ENCODE measurements at regions not wholly inside any gene's neighbourhood (a gene's known extent, or its start where the extent isn't known, plus 50 kb on each side); places are given as distances from the start of the nearest gene placed in this dataset.

DNA sequence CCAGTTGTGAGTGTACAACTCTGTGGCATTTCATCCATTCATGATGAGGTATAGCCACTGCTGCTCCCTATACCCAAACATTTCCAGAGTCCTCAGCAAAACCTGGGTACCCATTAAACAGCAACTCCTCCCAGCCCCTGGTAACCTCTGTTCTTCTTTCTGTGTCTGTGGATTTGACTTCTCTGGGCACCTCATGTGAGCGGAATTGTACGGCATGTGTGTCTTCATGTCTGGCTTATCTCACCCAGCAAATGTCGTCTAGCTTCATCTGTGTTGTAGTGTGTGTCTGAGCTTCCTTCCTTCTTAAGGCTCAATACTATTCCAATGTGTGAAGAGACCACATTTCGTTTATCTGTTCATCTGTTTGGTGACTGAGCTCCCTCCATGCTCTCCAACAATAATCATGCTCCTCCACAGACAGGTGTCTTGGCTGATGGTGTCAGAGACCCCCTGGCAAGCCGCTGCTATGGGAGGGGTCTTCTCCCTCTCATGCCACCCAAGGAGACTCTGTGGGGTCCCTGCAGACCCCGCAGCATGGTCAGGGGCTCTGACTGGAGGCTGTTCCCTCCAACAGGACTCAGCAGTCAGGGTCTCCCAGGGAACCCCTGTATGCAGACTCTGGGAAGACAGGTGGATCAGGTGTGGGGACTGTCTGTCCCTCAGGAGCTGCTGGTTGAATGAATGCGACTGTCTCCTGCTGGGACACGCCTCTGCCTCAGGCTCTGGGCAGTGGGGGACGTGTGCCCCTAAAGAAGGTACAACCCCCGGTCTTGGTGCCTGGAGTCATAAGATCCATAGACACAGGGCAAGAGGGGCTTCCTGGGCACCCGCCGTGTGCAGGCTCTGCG lies 52.7 kb downstream of the SMIM38 start:
- Histone ChIP-seq H3K4me1 (ENCODE audit: control insufficient read depth, insufficient read depth, low read length) (no peaks in the 10 kb centered on the region), H3K27ac (ENCODE audit: low read depth, low read length) (no peak overlapping the region), H3K36me3 (ENCODE audit: control insufficient read depth, insufficient read depth, low read length) (no peaks in the 10 kb centered on the region), H3K27me3 (ENCODE audit: control insufficient read depth, insufficient read depth, low read length, poor library complexity, severe bottlenecking) (no peaks in the 10 kb centered on the region), H3K9ac (ENCODE audit: extremely low read depth, low read length, poor library complexity, severe bottlenecking) (no peak overlapping the region), H3K4me3 (ENCODE audit: low read length) (no peak overlapping the region), H3K9me3 (ENCODE audit: control insufficient read depth, low read length) (no peaks in the 10 kb centered on the region)
- TF ChIP-seq, protein P1, sequence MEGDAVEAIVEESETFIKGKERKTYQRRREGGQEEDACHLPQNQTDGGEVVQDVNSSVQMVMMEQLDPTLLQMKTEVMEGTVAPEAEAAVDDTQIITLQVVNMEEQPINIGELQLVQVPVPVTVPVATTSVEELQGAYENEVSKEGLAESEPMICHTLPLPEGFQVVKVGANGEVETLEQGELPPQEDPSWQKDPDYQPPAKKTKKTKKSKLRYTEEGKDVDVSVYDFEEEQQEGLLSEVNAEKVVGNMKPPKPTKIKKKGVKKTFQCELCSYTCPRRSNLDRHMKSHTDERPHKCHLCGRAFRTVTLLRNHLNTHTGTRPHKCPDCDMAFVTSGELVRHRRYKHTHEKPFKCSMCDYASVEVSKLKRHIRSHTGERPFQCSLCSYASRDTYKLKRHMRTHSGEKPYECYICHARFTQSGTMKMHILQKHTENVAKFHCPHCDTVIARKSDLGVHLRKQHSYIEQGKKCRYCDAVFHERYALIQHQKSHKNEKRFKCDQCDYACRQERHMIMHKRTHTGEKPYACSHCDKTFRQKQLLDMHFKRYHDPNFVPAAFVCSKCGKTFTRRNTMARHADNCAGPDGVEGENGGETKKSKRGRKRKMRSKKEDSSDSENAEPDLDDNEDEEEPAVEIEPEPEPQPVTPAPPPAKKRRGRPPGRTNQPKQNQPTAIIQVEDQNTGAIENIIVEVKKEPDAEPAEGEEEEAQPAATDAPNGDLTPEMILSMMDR (conservative IDR thresholded peaks at IDR 0.05): no peak
- no peaks in the 10 kb centered on the region for H3K36me3 Mint-ChIP-seq (ENCODE audit: low read depth)
- peaks cover 3% of the 10 kb centered on the region for H3K9me3 Mint-ChIP-seq
- 91 to 94% methylated on average over 11 to 13 of the region's 13 CpGs for WGBS, 2 experiments (ENCODE audit: insufficient coverage in 1 of 2, insufficient read length in 1 of 2)
- H3K4me3 Mint-ChIP-seq: no peak overlapping the region
- H3K27ac Mint-ChIP-seq: no peak overlapping the region
- no peaks in the 10 kb centered on the region for H3K4me1 Mint-ChIP-seq
- peak; percentile 30 for DNase-seq
- no peaks in the 10 kb centered on the region for H3K27me3 Mint-ChIP-seq (ENCODE audit: insufficient read depth)

DNA sequence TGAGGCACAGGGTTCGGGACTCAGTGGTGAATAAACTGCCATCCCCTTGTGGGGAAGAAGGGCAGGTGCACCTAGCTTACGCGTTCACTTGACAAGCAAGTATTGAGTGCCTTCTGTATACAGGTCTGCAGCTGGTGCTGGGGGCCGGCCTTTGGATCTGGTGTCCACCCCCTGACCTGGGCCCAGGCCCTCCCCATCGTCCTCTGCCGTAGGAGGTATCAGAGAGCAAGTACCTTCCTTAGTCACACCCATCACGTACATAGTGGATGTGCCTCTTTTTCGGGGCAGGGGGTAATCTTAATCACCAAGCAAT lies 53.3 kb downstream of the SMIM38 start:
- TF ChIP-seq, protein P1 (conservative IDR thresholded peaks at IDR 0.05): peak; percentile 46
- peak; percentile 11 for DNase-seq
- Histone ChIP-seq H3K36me3 (ENCODE audit: control insufficient read depth, insufficient read depth, low read length) (no peaks in the 10 kb centered on the region), H3K4me3 (ENCODE audit: low read length) (no peak overlapping the region), H3K9ac (ENCODE audit: extremely low read depth, low read length, poor library complexity, severe bottlenecking) (no peak overlapping the region), H3K27ac (ENCODE audit: low read depth, low read length) (no peak overlapping the region), H3K27me3 (ENCODE audit: control insufficient read depth, insufficient read depth, low read length, poor library complexity, severe bottlenecking) (no peaks in the 10 kb centered on the region), H3K9me3 (ENCODE audit: control insufficient read depth, low read length) (no peaks in the 10 kb centered on the region), H3K4me1 (ENCODE audit: control insufficient read depth, insufficient read depth, low read length) (no peaks in the 10 kb centered on the region)
- WGBS, 2 experiments (ENCODE audit: insufficient coverage in 1 of 2, insufficient read length in 1 of 2): 93 to 94% methylated on average over 6 to 8 of the region's 8 CpGs
- no peak overlapping the region for H3K27ac Mint-ChIP-seq
- H3K9me3 Mint-ChIP-seq: peaks cover 3% of the 10 kb centered on the region
- no peaks in the 10 kb centered on the region for H3K36me3 Mint-ChIP-seq (ENCODE audit: low read depth)
- no peak overlapping the region for H3K4me3 Mint-ChIP-seq
- H3K27me3 Mint-ChIP-seq (ENCODE audit: insufficient read depth): no peaks in the 10 kb centered on the region
- no peaks in the 10 kb centered on the region for H3K4me1 Mint-ChIP-seq

DNA sequence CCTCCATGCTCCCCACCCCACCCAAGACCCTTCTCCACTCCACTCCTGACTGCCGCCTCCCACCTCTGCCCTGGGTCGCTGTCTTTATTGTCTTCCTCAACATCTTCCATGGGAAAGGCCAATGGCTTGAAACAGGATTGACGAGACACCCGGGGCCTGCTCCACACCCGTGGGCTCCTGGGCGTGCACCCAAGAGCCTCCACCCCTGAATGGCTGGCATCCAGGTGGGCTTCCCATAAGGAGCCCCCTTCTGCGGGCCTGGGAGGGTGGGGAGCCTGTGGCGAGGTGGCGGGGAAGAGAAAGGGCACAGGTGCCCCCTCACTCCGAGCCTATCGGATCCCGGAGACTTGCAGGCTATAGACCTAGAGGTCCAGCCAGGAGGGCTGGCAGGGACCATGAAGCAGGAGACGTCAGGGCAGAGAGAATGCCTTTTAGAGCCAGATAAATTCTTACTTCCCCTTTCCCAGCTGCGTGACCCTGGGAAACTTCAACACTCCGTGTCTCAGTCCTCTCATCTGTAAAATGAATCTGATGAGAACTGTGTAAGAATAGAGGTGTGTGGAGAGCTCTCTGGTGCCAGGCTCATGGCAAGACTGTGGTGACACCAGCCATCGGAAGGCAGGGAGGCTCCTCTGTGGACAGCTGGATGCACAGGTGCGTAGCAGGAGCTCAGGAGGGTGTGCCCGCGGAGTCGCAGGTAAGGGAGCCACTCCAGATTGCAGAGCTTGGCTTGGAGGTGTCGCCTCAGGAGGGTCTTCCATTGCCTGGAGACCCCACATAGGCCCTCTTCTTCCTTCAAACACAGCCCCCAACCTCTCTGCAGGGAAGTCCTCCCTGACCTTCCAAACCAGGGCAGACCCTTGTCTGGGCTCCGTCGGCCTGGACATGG lies 53.9 kb downstream of the SMIM38 start:
- peak; percentile 29 for DNase-seq
- Histone ChIP-seq H3K4me1 (ENCODE audit: control insufficient read depth, insufficient read depth, low read length) (no peaks in the 10 kb centered on the region), H3K27me3 (ENCODE audit: control insufficient read depth, insufficient read depth, low read length, poor library complexity, severe bottlenecking) (no peaks in the 10 kb centered on the region), H3K27ac (ENCODE audit: low read depth, low read length) (no peak overlapping the region), H3K36me3 (ENCODE audit: control insufficient read depth, insufficient read depth, low read length) (no peaks in the 10 kb centered on the region), H3K9me3 (ENCODE audit: control insufficient read depth, low read length) (no peaks in the 10 kb centered on the region), H3K4me3 (ENCODE audit: low read length) (no peak overlapping the region), H3K9ac (ENCODE audit: extremely low read depth, low read length, poor library complexity, severe bottlenecking) (no peak overlapping the region)
- Mint-ChIP-seq H3K9me3 (peaks cover 3% of the 10 kb centered on the region), H3K4me3 (no peak overlapping the region), H3K36me3 (ENCODE audit: low read depth) (no peaks in the 10 kb centered on the region), H3K4me1 (no peaks in the 10 kb centered on the region), H3K27ac (no peak overlapping the region), H3K27me3 (ENCODE audit: insufficient read depth) (peaks cover 2% of the 10 kb centered on the region)
- TF ChIP-seq, protein P1 (conservative IDR thresholded peaks at IDR 0.05): no peak
- WGBS, 2 experiments (ENCODE audit: insufficient coverage in 1 of 2, insufficient read length in 1 of 2): 93 to 98% methylated on average over 17 to 23 of the region's 23 CpGs

Measured in endodermal cell (in vitro differentiated cells).